ENCODE measurements at regions not wholly inside any gene's neighbourhood (a gene's known extent, or its start where the extent isn't known, plus 50 kb on each side); places are given as distances from the start of the nearest gene placed in this dataset.

GRCh38 chr4:34170946-34171345 lies 2073.4 kb downstream of the ARAP2 start:
- H3K4me1 ChIP-seq (ENCODE audit: insufficient read depth) = no peaks in the 10 kb centered on the region
- no peak overlapping the region for H3K27ac ChIP-seq
- no peaks in the 10 kb centered on the region for H3K36me3 ChIP-seq (replicated peaks; ENCODE audit: insufficient read depth, low read depth)
- TF ChIP-seq EZH2 (IDR thresholded peaks at IDR 0.05; ENCODE audit: borderline replicate concordance) (no peak), EZH2phosphoT487 (IDR thresholded peaks at IDR 0.05; ENCODE audit: low read depth, severe bottlenecking, unreplicated experiment) (no peak), CTCF (IDR thresholded peaks at IDR 0.05; ENCODE audit: poor library complexity) (no peak)
- no peak overlapping the region for H3K4me2 ChIP-seq
- H3K79me2 ChIP-seq = no peaks in the 10 kb centered on the region
- no peak overlapping the region for H2AFZ ChIP-seq
- H3K4me3 ChIP-seq = no peak overlapping the region
- H4K20me1 ChIP-seq (ENCODE audit: insufficient read depth, poor library complexity, severe bottlenecking) = no peaks in the 10 kb centered on the region
- no peaks in the 10 kb centered on the region for H3K9me2 ChIP-seq (replicated peaks; ENCODE audit: insufficient read depth)
- H3K27me3 ChIP-seq = no peaks in the 10 kb centered on the region
- no peak for DNase-seq (ENCODE audit: low spot score)
- H3K9me3 ChIP-seq (ENCODE audit: low read depth) = no peaks in the 10 kb centered on the region
- WGBS (ENCODE audit: low lambda C conversion rate, missing lambda C conversion rate) = 76% methylated on average over 1 of the region's 1 CpG

GRCh38 chr4:34176609-34177008 lies 2067.7 kb downstream of the ARAP2 start:
- no peak for DNase-seq (ENCODE audit: low spot score)
- Histone ChIP-seq H3K79me2 (no peaks in the 10 kb centered on the region), H4K20me1 (ENCODE audit: insufficient read depth, poor library complexity, severe bottlenecking) (no peaks in the 10 kb centered on the region), H3K36me3 (replicated peaks; ENCODE audit: insufficient read depth, low read depth) (no peaks in the 10 kb centered on the region), H3K9me3 (ENCODE audit: low read depth) (no peaks in the 10 kb centered on the region), H3K4me1 (ENCODE audit: insufficient read depth) (no peaks in the 10 kb centered on the region), H3K4me3 (no peak overlapping the region), H2AFZ (no peak overlapping the region), H3K27me3 (no peaks in the 10 kb centered on the region), H3K27ac (no peak overlapping the region), H3K9me2 (replicated peaks; ENCODE audit: insufficient read depth) (no peaks in the 10 kb centered on the region), H3K4me2 (no peak overlapping the region)
- no peak for TF ChIP-seq EZH2phosphoT487 (IDR thresholded peaks at IDR 0.05; ENCODE audit: low read depth, severe bottlenecking, unreplicated experiment)
- no peak for TF ChIP-seq CTCF (IDR thresholded peaks at IDR 0.05; ENCODE audit: poor library complexity)
- TF ChIP-seq EZH2 (IDR thresholded peaks at IDR 0.05; ENCODE audit: borderline replicate concordance) = no peak

- H3K79me2 ChIP-seq = no peaks in the 10 kb centered on the region
Observed at GRCh38 chr4:34178476-34178875, 2065.8 kb downstream of the ARAP2 start.

GRCh38 chr4:34181311-34181841 lies 2062.9 kb downstream of the ARAP2 start:
- no peaks in the 10 kb centered on the region for H3K36me3 ChIP-seq (replicated peaks; ENCODE audit: insufficient read depth, low read depth)
- no peak overlapping the region for H3K4me2 ChIP-seq
- H3K9me3 ChIP-seq (ENCODE audit: low read depth) = no peaks in the 10 kb centered on the region
- H3K9me2 ChIP-seq (replicated peaks; ENCODE audit: insufficient read depth) = no peaks in the 10 kb centered on the region
- no peak for TF ChIP-seq EZH2phosphoT487 (IDR thresholded peaks at IDR 0.05; ENCODE audit: low read depth, severe bottlenecking, unreplicated experiment)
- TF ChIP-seq CTCF (IDR thresholded peaks at IDR 0.05; ENCODE audit: poor library complexity) = no peak
- no peak for TF ChIP-seq EZH2 (IDR thresholded peaks at IDR 0.05; ENCODE audit: borderline replicate concordance)
- WGBS (ENCODE audit: low lambda C conversion rate, missing lambda C conversion rate) = 69% methylated on average over 2 of the region's 2 CpGs
- H3K4me1 ChIP-seq (ENCODE audit: insufficient read depth) = no peaks in the 10 kb centered on the region
- no peaks in the 10 kb centered on the region for H4K20me1 ChIP-seq (ENCODE audit: insufficient read depth, poor library complexity, severe bottlenecking)
- no peaks in the 10 kb centered on the region for H3K27me3 ChIP-seq
- no peaks in the 10 kb centered on the region for H3K79me2 ChIP-seq
- DNase-seq (ENCODE audit: low spot score) = no peak
- H3K4me3 ChIP-seq = no peak overlapping the region
- H3K27ac ChIP-seq = no peak overlapping the region
- H2AFZ ChIP-seq = no peak overlapping the region

More at GRCh38 chr4:34178476-34178875, 2065.8 kb downstream of the ARAP2 start:
- DNase-seq (ENCODE audit: low spot score) = no peak
- H3K4me1 ChIP-seq (ENCODE audit: insufficient read depth) = no peaks in the 10 kb centered on the region
- TF ChIP-seq EZH2phosphoT487 (IDR thresholded peaks at IDR 0.05; ENCODE audit: low read depth, severe bottlenecking, unreplicated experiment) (no peak), EZH2 (IDR thresholded peaks at IDR 0.05; ENCODE audit: borderline replicate concordance) (no peak)
- no peaks in the 10 kb centered on the region for H3K9me3 ChIP-seq (ENCODE audit: low read depth)
- H3K36me3 ChIP-seq (replicated peaks; ENCODE audit: insufficient read depth, low read depth) = no peaks in the 10 kb centered on the region
- no peak overlapping the region for H2AFZ ChIP-seq
- no peak overlapping the region for H3K4me3 ChIP-seq
- no peak overlapping the region for H3K4me2 ChIP-seq
- H3K27ac ChIP-seq = no peak overlapping the region
- no peaks in the 10 kb centered on the region for H3K27me3 ChIP-seq
- no peaks in the 10 kb centered on the region for H4K20me1 ChIP-seq (ENCODE audit: insufficient read depth, poor library complexity, severe bottlenecking)
- no peaks in the 10 kb centered on the region for H3K9me2 ChIP-seq (replicated peaks; ENCODE audit: insufficient read depth)
